NB4 (cell line): ENCODE measurements at regions not wholly inside any gene's neighbourhood (a gene's known extent, or its start where the extent isn't known, plus 50 kb on each side); places are given as distances from the start of the nearest gene placed in this dataset.

Experiments
- DNase-seq: peaks from one replicate; pipeline ENCODE4 v3.0.0; 2010; ENCODE audit warnings: low read depth
- H3K4me3 ChIP-seq: one replicate; pipeline ENCODE4 v1.5.1; 2011; ENCODE audit warnings: mild to moderate bottlenecking, low read depth, low read length, moderate library complexity
- CTCF ChIP-seq: IDR thresholded peaks from one replicate; pipeline ENCODE4 v1.5.1; 2012; ENCODE audit warnings: low read depth, low read length
- MAX ChIP-seq: IDR thresholded peaks from 2 replicates; pipeline ENCODE4 v1.6.1; 2011; ENCODE audit warnings: low read depth, low read length
- MYC ChIP-seq: IDR thresholded peaks from 2 replicates; pipeline ENCODE4 v1.6.1; 2011; ENCODE audit warnings: low read depth, low read length
- POLR2A ChIP-seq: IDR thresholded peaks from 2 replicates; pipeline ENCODE4 v1.6.1; 2011; ENCODE audit warnings: mild to moderate bottlenecking; ENCODE audit not compliant: insufficient read length; ENCODE audit errors: extremely low read depth

GRCh38 chr15:31830591-31830990 is 199.7 kb upstream of the CHRNA7 start:
- TF ChIP-seq CTCF (no peak), MYC (no peak), POLR2A (no peak), MAX (no peak)
- no peak overlapping the region for H3K4me3 ChIP-seq
- no peak for DNase-seq

- H3K4me3 ChIP-seq: no peak overlapping the region
- no peak for TF ChIP-seq POLR2A
- no peak for DNase-seq
Observed at GRCh38 chr15:31831596-31831995, 198.7 kb upstream of the CHRNA7 start.

- TF ChIP-seq MAX (no peak), CTCF (no peak), MYC (no peak), POLR2A (no peak)
- no peak for DNase-seq
- H3K4me3 ChIP-seq: no peak overlapping the region
Observed at GRCh38 chr15:31834654-31835053, 195.7 kb upstream of the CHRNA7 start.

GRCh38 chr15:31839388-31839787 is 190.9 kb upstream of the CHRNA7 start:
- no peak for TF ChIP-seq POLR2A
- TF ChIP-seq MAX: no peak
- no peak for TF ChIP-seq MYC
- TF ChIP-seq CTCF: no peak
- DNase-seq: no peak
- no peak overlapping the region for H3K4me3 ChIP-seq

GRCh38 chr15:31840849-31841476 is 189.4 kb upstream of the CHRNA7 start:
- no peak for DNase-seq

More at GRCh38 chr15:31840849-31841476, 189.4 kb upstream of the CHRNA7 start:
- no peak overlapping the region for H3K4me3 ChIP-seq
- TF ChIP-seq MYC (no peak), MAX (no peak), CTCF (no peak), POLR2A (no peak)
